Left ventricle myocardium superior (tissue), 1 donor: ENCODE measurements at regions not wholly inside any gene's neighbourhood (a gene's known extent, or its start where the extent isn't known, plus 50 kb on each side); places are given as distances from the start of the nearest gene placed in this dataset.
A peak's percentile ranks its signal among the peaks of the same experiment; 100 is the strongest.
"Not testable (repeated sequence)": the region's sequence is repeated elsewhere in the genome, so short reads cannot be mapped to it uniquely, and the experiment has no call there.

Experiments used
- ATAC-seq: fragments of 200-7000 bp; cut with Tn5 transposase; one replicate; pipeline ENCODE4 v1.9.1; 2020; ENCODE audit warnings: mild to moderate bottlenecking, moderate library complexity
- DNase-seq: peaks from one replicate; pipeline ENCODE4 v3.0.0-alpha.2; 2020
- intact Hi-C: fragments of 100-400 bp; cut with micrococcal nuclease; formaldehyde crosslinking; loops from one replicate; pipeline ENCODE4 v1.11.0; 2022
- donor health status: DM: no; HTN: yes; CAD: no; lungs with severe emphysema.

- no peak for ATAC-seq
- intact Hi-C loops, result no loop called here
Observed at GRCh38 chr3:98644168-98644567, 50.8 kb upstream of the CPOX start.

DNA sequence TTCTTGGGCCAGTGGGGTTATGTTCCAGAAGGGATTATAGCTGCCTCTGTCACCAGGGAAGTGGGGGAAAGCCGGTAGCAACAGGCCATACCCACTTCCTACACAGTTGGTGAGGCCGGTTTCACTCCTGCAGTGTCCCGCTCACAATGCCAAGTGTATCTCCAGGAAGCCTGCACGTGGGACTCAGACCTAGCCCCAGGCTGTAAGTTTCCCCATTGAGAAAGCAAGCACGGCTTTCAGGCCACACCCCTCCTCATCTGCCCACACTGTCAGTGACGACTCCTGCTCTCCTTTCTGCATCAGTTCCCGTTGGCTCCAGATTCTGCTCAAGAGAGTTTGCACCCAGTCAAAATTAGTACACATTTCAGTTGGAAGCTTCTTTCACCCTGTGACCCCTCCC is 51.6 kb upstream of the CPOX start:
- DNase-seq (no peak), ATAC-seq (no peak)
- intact Hi-C loops, result no loop called here

More at GRCh38 chr3:98644168-98644567, 50.8 kb upstream of the CPOX start:
- DNase-seq, result no peak

GRCh38 chr3:98646680-98647079 is 53.3 kb upstream of the CPOX start:
- ATAC-seq (no peak), DNase-seq (no peak)
- intact Hi-C loops, result no loop called here

DNA sequence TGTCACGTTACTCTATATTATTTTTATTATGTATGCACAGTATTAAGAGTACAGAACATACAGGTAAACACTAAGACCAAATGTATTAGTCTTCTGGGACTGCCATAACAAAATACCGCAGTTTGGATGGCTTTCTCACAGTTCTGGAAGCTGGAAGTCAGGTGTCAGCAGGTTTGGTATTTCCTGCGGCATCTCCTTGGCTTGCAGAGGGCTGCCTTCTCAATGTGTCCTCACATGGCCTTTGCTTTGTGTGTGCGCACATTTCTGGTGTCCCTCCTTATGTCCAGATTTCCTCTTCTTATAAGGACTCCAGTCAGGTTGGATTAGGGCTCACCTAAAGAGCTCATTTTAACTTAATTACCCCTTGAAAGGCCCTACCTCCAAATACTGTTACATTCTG is 53.8 kb upstream of the CPOX start:
- intact Hi-C loops, result no loop called here
- no peak for ATAC-seq
- DNase-seq, result no peak

DNA sequence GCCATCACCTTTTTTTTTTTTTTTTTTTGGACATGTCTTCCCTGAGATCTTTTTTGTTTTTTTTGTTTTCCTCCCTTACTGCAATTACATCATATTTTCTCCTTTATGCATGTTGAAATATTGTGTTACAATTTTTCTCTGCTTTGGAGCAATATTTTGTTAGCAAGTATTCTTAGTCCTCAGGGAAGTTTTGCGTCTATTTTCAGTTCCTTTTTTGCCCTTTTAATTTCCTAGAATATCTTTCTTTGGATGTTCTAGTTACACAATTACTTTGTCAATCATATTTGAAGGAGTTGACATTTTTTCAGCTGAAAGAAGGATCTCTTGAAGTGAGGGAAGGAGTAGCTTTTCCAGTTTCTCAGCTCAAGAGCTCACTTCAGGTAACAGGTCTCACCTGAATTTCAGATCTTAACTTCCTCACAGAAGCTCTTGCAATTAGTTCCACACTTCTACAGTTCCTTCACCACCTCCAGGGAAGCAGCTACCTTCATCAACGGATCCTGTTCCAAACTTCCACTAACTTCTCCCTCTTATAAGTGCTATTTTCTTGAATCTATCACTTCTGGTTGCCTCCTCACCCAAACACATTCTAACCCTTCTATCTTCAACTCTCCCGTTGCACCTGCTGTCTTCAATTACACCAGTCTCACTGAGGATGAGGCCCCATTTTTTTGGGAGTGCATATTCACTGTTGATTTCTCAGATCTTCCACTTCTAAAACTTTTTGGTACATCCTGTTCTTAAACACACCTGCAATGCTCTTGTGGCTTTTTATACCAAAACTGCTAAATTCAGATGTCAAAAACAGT is 57.8 kb upstream of the CPOX start:
- intact Hi-C loops, result no loop called here

DNA sequence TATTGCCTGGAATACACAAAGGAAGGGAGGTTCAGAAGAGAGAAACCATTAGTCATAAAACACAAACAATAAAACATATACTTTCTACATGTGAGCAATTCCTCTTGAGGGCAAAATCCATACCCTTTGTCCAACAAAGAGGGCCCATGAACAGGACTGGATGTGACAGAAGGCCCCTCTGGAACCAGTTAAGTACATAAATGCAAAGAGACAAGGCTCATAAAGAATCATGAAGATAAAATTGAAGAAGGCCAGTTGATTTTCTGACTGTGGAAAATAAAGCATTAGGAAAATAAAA is 58.3 kb upstream of the CPOX start:
- DNase-seq (no peak), ATAC-seq (no peak)
- intact Hi-C loops, result no loop called here

More for the DNA sequence above, 57.8 kb upstream of the CPOX start:
- DNase-seq (no peak), ATAC-seq (no peak)

GRCh38 chr3:98655666-98656065 is 62.3 kb upstream of the CPOX start:
- ATAC-seq, result peak; percentile 56
- intact Hi-C loops, result no loop called here
- no peak for DNase-seq

DNA sequence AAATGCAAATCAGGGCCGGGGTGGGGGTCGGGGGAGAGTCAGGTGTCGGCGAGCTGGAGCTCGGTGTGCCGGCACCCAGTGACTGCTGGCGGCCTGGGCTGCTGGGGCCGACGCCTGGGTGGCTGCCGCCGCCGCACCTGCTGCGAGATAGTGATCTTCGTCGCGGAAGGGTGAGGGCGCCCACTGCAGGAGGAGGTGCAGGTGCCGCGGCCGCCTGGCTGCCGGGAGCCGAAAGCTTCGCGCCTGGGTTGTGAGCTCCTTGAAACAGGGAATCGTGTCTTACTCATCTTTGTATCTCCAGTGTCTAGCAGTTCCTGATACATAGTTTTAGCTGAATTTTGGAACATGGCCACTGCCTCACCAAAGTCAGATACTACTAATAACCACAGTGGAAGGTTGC is 64.0 kb upstream of the CPOX start:
- ATAC-seq (peak; percentile 48), DNase-seq (peak; percentile 51)
- intact Hi-C loops, result no loop called here

GRCh38 chr3:98662699-98663098 is 69.3 kb upstream of the CPOX start:
- intact Hi-C loops, result no loop called here
- no peak for ATAC-seq
- DNase-seq, result no peak

DNA sequence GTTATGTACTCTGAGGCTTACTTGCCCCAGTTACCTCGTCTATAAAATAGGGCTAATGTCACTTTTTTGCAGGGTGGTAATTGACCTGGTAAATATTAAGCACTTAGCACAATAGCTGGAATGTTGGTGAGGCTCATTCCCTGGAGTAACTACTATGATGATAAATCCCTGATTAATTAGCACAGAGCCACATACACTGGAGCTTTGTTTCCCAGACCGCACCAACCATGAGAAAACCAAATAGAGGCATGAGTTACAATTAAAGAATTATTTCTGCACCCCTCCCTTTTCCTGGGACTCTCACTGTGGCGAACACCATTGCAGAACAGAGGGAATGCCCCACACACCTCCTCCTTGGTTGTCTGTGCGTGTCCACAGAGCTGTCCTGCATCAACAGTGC is 76.6 kb upstream of the CPOX start:
- ATAC-seq (no peak), DNase-seq (no peak)
- intact Hi-C loops, result no loop called here

- intact Hi-C loops, result no loop called here
- ATAC-seq (no peak), DNase-seq (no peak)
Observed at GRCh38 chr3:98679986-98680385, 83.2 kb upstream of the ST3GAL6 start.

- no peak for ATAC-seq
- intact Hi-C loops, result no loop called here
- DNase-seq, result no peak
Observed at GRCh38 chr3:98680723-98681122, 82.4 kb upstream of the ST3GAL6 start.

DNA sequence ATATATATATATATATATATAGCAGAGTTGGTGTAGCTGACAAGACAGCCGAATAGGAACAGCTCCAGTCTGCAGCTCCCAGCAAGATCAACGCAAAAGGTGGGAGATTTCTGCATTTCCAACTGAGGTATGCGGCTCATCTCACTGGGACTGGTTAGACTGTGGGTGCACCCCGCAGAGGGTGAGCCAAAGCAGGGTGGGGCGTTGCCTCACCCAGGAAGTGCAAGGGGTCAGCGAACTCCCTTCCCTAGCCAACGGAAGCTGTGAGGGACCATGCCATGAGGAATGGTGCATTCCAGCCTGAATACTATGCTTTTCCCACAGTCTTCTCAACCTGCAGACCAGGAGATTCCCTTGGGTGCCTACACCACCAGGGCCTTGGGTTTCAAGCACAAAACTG is 81.7 kb upstream of the ST3GAL6 start:
- no peak for DNase-seq
- intact Hi-C loops, result no loop called here
- ATAC-seq, result no peak

GRCh38 chr3:98682391-98682790 is 80.7 kb upstream of the ST3GAL6 start:
- intact Hi-C loops, ATAC-seq, DNase-seq: not testable (repeated sequence)

DNA sequence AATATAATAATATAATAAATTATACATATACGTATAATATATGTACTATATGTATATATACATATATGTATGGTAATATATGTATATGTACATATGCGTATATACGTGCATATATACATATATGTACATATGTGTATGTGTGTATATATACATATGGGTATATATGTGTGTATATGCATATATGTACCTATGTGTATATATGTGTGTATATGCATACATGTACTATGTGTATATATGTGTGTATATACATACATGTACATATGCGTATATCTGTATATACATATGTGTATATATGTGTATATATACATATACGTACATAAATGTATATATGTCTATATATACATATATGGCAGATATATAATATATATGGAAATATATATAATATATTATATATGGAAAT is 74.8 kb upstream of the ST3GAL6 start:
- ATAC-seq (no peak), DNase-seq (no peak)
- intact Hi-C loops, result no loop called here

GRCh38 chr3:98690876-98691275 is 72.3 kb upstream of the ST3GAL6 start:
- intact Hi-C loops, result no loop called here
- peak; percentile 27 for ATAC-seq
- no peak for DNase-seq

DNA sequence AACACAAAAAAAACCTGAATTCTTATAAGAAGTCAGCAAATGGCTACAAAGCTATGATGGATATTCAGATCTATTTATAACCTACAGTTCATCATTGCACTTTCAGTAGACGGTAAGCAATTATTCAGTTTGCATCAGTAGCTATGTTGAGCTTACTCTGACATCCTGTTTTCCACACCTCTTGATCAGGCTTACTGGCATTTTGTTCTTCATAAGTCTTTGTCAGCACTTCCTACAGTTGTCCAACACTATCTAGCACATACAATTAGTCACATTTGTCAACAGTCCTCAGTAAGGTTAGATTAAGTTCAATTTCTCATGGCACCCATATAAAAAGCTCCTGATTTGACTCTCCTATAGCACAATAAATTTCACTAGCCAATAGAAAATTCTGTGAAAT is 71.2 kb upstream of the ST3GAL6 start:
- DNase-seq (no peak), ATAC-seq (peak; percentile 93)
- intact Hi-C loops, result no loop called here

DNA sequence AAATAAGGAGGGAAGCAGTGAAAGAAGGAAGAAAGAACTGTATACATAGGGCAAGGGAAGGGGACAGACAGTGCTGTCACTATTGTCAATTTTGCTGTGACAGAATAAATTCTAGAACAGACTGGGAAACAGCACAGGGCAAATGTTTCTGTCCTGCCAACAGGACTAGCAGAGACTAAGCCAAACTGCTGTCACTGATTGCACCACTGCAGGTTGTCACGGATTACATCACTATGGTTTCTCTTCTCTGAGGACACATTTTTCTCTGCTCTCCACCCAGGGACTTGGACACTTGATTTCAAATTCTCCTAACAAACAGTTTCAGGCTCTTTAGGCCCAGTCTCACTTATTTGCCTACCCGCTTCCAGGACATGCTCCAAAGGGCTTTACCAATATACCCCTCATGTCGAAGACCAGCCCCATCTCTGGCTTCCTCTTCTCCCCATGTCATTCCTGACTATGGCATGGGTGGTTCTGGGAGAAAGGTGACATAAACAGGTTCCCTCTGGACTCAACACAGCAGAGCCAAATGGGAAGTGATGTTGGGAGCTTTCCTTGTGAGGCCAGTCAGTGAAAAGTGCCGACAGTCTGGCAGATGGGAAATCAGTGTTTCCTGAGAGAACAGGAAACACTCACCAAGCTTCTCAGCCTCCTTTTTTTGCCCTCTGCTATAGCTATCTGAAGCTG is 70.2 kb upstream of the ST3GAL6 start:
- ATAC-seq (peak; percentile 91), DNase-seq (no peak)
- intact Hi-C loops, result no loop called here

- intact Hi-C loops, result no loop called here
- ATAC-seq (no peak), DNase-seq (no peak)
Observed at GRCh38 chr3:98695796-98696195, 67.3 kb upstream of the ST3GAL6 start.

- ATAC-seq, DNase-seq, intact Hi-C loops: not testable (repeated sequence)
Observed at GRCh38 chr3:98696296-98696695, 66.8 kb upstream of the ST3GAL6 start.

- intact Hi-C loops, result no loop called here
- no peak for ATAC-seq
- no peak for DNase-seq
Observed at GRCh38 chr3:98697225-98697624, 65.9 kb upstream of the ST3GAL6 start.
